ENCODE measurements at regions not wholly inside any gene's neighbourhood (a gene's known extent, or its start where the extent isn't known, plus 50 kb on each side); places are given as distances from the start of the nearest gene placed in this dataset.

DNA sequence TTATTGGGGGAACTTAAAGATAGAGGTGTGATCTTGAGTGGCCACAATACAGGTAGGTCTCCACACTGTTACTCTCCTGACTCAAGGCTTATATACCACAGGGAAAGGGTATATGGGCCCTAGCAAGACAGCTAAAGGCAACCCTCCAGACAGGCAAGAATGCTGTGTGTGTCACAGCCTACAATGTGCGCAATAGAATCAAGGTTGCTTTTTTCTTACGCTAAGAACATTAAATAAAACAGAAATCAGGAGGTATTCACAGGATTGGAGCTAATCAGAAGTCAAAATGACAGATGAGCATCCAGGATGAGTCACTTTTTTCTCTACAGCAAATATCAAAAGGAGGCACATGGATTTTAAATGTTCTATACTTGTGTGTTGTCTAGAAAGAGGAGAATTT lies 1797.9 kb upstream of the SEL1L start:
- Histone ChIP-seq H3K27me3 (ENCODE audit: control insufficient read depth in 2 of 2, insufficient read depth in 2 of 2, low read length in 2 of 2) (no peaks in the 10 kb centered on the region), H3K4me1 (ENCODE audit: control insufficient read depth in 1 of 2, insufficient read depth in 2 of 2, low read length in 2 of 2) (no peaks in the 10 kb centered on the region), H3K4me3 (replicated peaks in 1 of 3; ENCODE audit: low read depth in 2 of 3, low read length in 3 of 3) (no peak overlapping the region), H3K9me3 (replicated peaks in 1 of 2; ENCODE audit: control insufficient read depth in 1 of 2, insufficient read depth in 1 of 2, low read length in 2 of 2) (no peaks in the 10 kb centered on the region), H2AFZ (ENCODE audit: insufficient read depth, low read depth, low read length, poor library complexity, severe bottlenecking) (no peak overlapping the region), H3K27ac (ENCODE audit: low read depth in 1 of 2, low read length in 2 of 2) (no peak overlapping the region), H3K36me3 (replicated peaks in 1 of 2; ENCODE audit: control insufficient read depth in 1 of 2, insufficient read depth in 2 of 2, low read length in 2 of 2) (no peaks in the 10 kb centered on the region), H3K9ac (ENCODE audit: insufficient read depth, low read length, poor library complexity, severe bottlenecking) (no peak overlapping the region), H3K4me2 (replicated peaks; ENCODE audit: extremely low read depth, low read length, poor library complexity, severe bottlenecking) (no peak overlapping the region), H4K20me1 (ENCODE audit: insufficient read depth, low read length) (no peaks in the 10 kb centered on the region), H3K79me2 (ENCODE audit: insufficient read depth, low read length) (no peaks in the 10 kb centered on the region)
- Mint-ChIP-seq H3K36me3 (no peaks in the 10 kb centered on the region), H3K27ac (no peak overlapping the region), H3K4me1 (no peaks in the 10 kb centered on the region), H3K27me3 (ENCODE audit: low read depth in 3 of 3) (peaks cover 0 to 1% (median 0%) of the 10 kb centered on the region in 3 donors), H3K4me3 (no peak overlapping the region), H3K9me3 (peaks cover 0 to 3% (median 0%) of the 10 kb centered on the region in 7 donors)
- DNase-seq = no peak
- TF ChIP-seq, protein P1, sequence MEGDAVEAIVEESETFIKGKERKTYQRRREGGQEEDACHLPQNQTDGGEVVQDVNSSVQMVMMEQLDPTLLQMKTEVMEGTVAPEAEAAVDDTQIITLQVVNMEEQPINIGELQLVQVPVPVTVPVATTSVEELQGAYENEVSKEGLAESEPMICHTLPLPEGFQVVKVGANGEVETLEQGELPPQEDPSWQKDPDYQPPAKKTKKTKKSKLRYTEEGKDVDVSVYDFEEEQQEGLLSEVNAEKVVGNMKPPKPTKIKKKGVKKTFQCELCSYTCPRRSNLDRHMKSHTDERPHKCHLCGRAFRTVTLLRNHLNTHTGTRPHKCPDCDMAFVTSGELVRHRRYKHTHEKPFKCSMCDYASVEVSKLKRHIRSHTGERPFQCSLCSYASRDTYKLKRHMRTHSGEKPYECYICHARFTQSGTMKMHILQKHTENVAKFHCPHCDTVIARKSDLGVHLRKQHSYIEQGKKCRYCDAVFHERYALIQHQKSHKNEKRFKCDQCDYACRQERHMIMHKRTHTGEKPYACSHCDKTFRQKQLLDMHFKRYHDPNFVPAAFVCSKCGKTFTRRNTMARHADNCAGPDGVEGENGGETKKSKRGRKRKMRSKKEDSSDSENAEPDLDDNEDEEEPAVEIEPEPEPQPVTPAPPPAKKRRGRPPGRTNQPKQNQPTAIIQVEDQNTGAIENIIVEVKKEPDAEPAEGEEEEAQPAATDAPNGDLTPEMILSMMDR (IDR thresholded peaks at IDR 0.05) = no peak
- WGBS (ENCODE audit: insufficient coverage) = no CpG with 5 or more reads among the region's 2 CpGs
- intact Hi-C loops (cut with micrococcal nuclease) = no loop called here

- peaks cover 0 to 2% (median 0%) of the 10 kb centered on the region in 3 donors for H3K27me3 Mint-ChIP-seq (ENCODE audit: low read depth in 3 of 3)
Measured at GRCh38 chr14:83342590-83342989, 1808.9 kb upstream of the SEL1L start.

More at GRCh38 chr14:83342590-83342989, 1808.9 kb upstream of the SEL1L start:
- peaks cover 0 to 10% (median 0%) of the 10 kb centered on the region in 7 donors for H3K9me3 Mint-ChIP-seq
- H3K9me3 ChIP-seq (replicated peaks in 1 of 2; ENCODE audit: control insufficient read depth in 1 of 2, insufficient read depth in 1 of 2, low read length in 2 of 2) = peaks cover 0 to 9% of the 10 kb centered on the region in 2 donors
- H2AFZ ChIP-seq (ENCODE audit: insufficient read depth, low read depth, low read length, poor library complexity, severe bottlenecking) = no peak overlapping the region
- TF ChIP-seq, protein P1 (IDR thresholded peaks at IDR 0.05) = no peak
- no peaks in the 10 kb centered on the region for H3K36me3 ChIP-seq (replicated peaks in 1 of 2; ENCODE audit: control insufficient read depth in 1 of 2, insufficient read depth in 2 of 2, low read length in 2 of 2)
- intact Hi-C loops (cut with micrococcal nuclease) = no loop called here
- H3K27me3 ChIP-seq (ENCODE audit: control insufficient read depth in 2 of 2, insufficient read depth in 2 of 2, low read length in 2 of 2) = no peaks in the 10 kb centered on the region
- 90% methylated on average over 7 of the region's 9 CpGs for WGBS (ENCODE audit: insufficient coverage)
- H3K4me1 ChIP-seq (ENCODE audit: control insufficient read depth in 1 of 2, insufficient read depth in 2 of 2, low read length in 2 of 2) = no peaks in the 10 kb centered on the region
- no peak overlapping the region for H3K4me2 ChIP-seq (replicated peaks; ENCODE audit: extremely low read depth, low read length, poor library complexity, severe bottlenecking)
- no peak overlapping the region for H3K27ac ChIP-seq (ENCODE audit: low read depth in 1 of 2, low read length in 2 of 2)
- H3K9ac ChIP-seq (ENCODE audit: insufficient read depth, low read length, poor library complexity, severe bottlenecking) = no peak overlapping the region
- no peaks in the 10 kb centered on the region for H3K36me3 Mint-ChIP-seq
- no peak for DNase-seq
- H3K27ac Mint-ChIP-seq = no peak overlapping the region
- no peak overlapping the region for H3K4me3 Mint-ChIP-seq
- no peak overlapping the region for H3K4me3 ChIP-seq (replicated peaks in 1 of 3; ENCODE audit: low read depth in 2 of 3, low read length in 3 of 3)
- H3K4me1 Mint-ChIP-seq = no peaks in the 10 kb centered on the region
- H4K20me1 ChIP-seq (ENCODE audit: insufficient read depth, low read length) = no peaks in the 10 kb centered on the region
- no peaks in the 10 kb centered on the region for H3K79me2 ChIP-seq (ENCODE audit: insufficient read depth, low read length)

All from CD14-positive monocyte (primary cell).